H7 (cell line): ENCODE measurements at regions not wholly inside any gene's neighbourhood (a gene's known extent, or its start where the extent isn't known, plus 50 kb on each side); places are given as distances from the start of the nearest gene placed in this dataset.
"Not testable (repeated sequence)": the region's sequence is repeated elsewhere in the genome, so short reads cannot be mapped to it uniquely, and the experiment has no call there.

Source experiments
- DNase-seq: peaks from one replicate; pipeline ENCODE4 v3.0.0; 2012
- H3K27me3 ChIP-seq: 2 replicates; pipeline ENCODE4 v1.6.0; 2011; ENCODE audit warnings: mild to moderate bottlenecking, low read length; ENCODE audit not compliant: control insufficient read depth, insufficient read depth
- H3K36me3 ChIP-seq: replicated peaks from 2 replicates; pipeline ENCODE4 v1.5.1; 2011; ENCODE audit warnings: low read length; ENCODE audit not compliant: control insufficient read depth, insufficient read depth
- H3K4me3 ChIP-seq: 2 replicates; pipeline ENCODE4 v1.5.1; 2011; ENCODE audit warnings: low read depth, mild to moderate bottlenecking, control low read depth, low read length, moderate library complexity; ENCODE audit not compliant: insufficient read depth

DNA sequence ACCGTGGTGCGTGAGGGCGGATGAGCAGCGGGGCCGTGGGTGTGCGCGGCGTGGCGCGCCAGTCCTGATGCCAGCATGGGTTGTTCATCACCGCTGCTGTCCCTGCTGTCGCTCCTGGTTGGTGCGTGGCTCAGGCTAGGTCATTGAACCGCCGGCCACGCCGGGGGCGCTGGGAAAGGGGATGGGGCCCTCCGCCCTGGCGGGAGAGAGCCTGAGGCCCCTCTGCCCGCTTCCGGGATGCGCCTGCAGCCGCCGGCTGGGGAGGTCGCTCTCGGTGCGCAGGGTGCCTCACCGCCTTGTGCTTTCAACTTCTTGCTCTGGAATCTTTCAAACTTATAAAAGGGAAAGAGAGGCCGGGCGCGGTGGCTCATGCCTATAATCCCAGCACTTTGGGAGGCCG is 68.5 kb upstream of the ERV3-1 start:
- H3K4me3 ChIP-seq, H3K36me3 ChIP-seq, H3K27me3 ChIP-seq, DNase-seq: not testable (repeated sequence)

DNA sequence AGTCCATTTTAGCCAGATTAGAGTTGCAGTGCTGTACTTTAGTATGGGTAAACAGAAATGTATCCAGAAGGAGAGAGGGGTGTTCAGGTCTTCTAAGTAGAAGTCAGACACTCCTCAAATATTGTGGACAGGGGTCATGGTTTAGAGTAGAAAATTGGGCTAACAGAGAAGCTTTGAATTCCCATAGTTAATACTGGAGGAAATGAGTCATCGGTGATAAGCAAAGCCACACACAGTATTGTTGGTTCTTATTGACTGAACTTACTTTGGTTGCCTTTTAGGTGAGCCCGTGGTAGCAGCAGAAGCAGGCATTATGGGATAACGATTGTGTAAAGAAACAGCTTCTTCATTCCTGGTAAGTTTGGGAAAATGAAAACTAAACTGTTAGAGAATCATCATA is 66.7 kb upstream of the ERV3-1 start:
- H3K4me3 ChIP-seq, H3K27me3 ChIP-seq, H3K36me3 ChIP-seq, DNase-seq: not testable (repeated sequence)

GRCh38 chr7:65071854-65072431 is 65.5 kb upstream of the ERV3-1 start:
- not testable (repeated sequence) for H3K4me3 ChIP-seq, H3K36me3 ChIP-seq, DNase-seq, H3K27me3 ChIP-seq

DNA sequence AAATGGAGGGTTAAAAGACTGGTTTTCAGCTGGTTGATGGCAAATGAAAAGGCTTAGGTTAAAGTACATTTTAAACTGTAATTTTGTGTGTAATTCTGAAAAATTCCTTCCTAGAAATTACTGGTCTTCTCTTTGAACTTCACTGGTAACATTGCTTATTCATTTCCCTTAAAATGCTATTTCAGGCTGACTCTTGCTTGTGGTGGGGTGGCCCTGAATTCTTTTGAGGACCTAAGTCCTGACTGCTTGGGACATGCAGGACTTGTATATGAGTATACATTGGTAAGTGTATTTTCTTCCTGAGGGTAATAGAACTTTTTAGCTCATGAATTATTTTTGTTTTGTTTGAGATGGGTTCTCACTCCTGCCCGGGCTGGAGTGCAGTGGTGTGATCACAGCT is 63.0 kb upstream of the ERV3-1 start:
- DNase-seq, H3K27me3 ChIP-seq, H3K4me3 ChIP-seq, H3K36me3 ChIP-seq: not testable (repeated sequence)

DNA sequence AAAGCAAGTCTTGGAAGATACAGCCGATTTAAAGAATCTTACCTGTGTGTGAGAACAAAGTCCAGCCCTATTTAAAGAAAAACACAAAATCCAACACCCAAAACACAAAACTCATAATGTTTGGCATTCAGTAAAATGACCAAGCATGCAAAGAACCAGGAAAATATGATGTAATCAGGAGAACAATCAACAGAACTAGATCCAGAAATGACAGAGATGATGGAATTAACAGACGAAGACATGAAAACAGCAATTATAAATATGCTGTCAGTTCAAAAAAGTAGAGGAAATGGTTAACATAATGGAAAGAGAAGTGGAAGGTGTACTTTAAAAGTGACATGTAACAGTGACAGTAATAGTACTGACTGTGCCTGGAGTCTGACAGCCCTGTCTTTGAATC is 56.1 kb upstream of the ERV3-1 start:
- H3K27me3 ChIP-seq, H3K4me3 ChIP-seq, H3K36me3 ChIP-seq, DNase-seq: not testable (repeated sequence)

DNA sequence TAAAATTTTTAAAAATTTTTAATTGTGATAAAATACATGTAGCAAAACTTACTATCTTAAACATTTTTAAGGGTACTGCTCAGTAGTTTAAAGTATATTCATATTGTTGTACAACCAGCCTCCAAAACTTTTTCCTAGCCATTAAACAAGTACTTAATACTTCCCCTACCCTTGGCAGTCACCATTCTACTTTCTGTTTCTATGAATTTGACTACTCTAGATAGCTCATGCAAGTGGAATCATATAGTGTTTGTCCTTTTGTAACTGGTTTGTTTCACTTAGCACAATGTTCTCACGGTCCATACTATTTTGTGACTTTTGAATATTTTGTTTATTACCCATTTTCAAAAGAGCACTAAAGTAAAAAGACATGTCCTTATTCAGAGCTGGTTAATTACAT is 52.8 kb upstream of the ERV3-1 start:
- H3K36me3 ChIP-seq, H3K27me3 ChIP-seq, H3K4me3 ChIP-seq, DNase-seq: not testable (repeated sequence)
